HCT116 (cell line): ENCODE measurements at regions not wholly inside any gene's neighbourhood (a gene's known extent, or its start where the extent isn't known, plus 50 kb on each side); places are given as distances from the start of the nearest gene placed in this dataset.
"Not testable (repeated sequence)": the region's sequence is repeated elsewhere in the genome, so short reads cannot be mapped to it uniquely, and the experiment has no call there.

Source experiments
- ATAC-seq: fragments of 200-7000 bp; cut with Tn5 transposase; 2 replicates; pipeline ENCODE4 v1.9.1; 2020; ENCODE audit warnings: mild to moderate bottlenecking, moderate library complexity
- BruUV-seq: library from RNA; stranded (reverse); fragments of 400-500 nt; replicated peaks from 2 replicates; lab custom pipeline; 2021; lab: Mats Ljungman, UMichigan
- CTCF ChIA-PET: fragments of 300-600 bp; sonication (Branson Sonifier 250); formaldehyde crosslinking; loops from one replicate; lab custom pipeline; 2021; ENCODE audit warnings: antibody characterized with exemption; lab: Charles Lee
- POLR2A ChIA-PET: fragments of 300-600, 350-600 bp; sonication (Branson Sonifier 250); formaldehyde crosslinking; loops from one replicate; lab custom pipeline; 2021; ENCODE audit warnings: antibody characterized with exemption; lab: Charles Lee
- RAD21 ChIA-PET, 2 experiments: fragments of 300-600 bp; sonication (Branson Sonifier 250); formaldehyde crosslinking; loops; one replicate each; lab custom pipeline; 2023; ENCODE audit warnings: low total read pairs in 2 of 2; ENCODE audit not compliant: uncharacterized antibody in 2 of 2, unreplicated experiment in 2 of 2, low non-redundant PET in 1 of 2; lab: Charles Lee
- DNase-seq: peaks from one replicate; pipeline ENCODE4 v3.0.0-alpha.2; 2010; ENCODE audit warnings: low read depth, low spot score
- H2AFZ ChIP-seq: fragments of 200-600 bp; shearing (Covaris generic), sonication (generic); 2 replicates; pipeline ENCODE4 v1.6.1; 2017; ENCODE audit warnings: low read depth, mixed run types, mixed read lengths, antibody characterized with exemption, low read length; ENCODE audit not compliant: poor library complexity, severe bottlenecking
- H3K27ac ChIP-seq: 2 replicates; pipeline ENCODE4 v1.5.1; 2012; ENCODE audit warnings: low read depth, low read length
- H3K27me3 ChIP-seq: fragments of 200-600 bp; sonication (generic); 2 replicates; pipeline ENCODE4 v1.6.1; 2016; ENCODE audit warnings: mixed run types, low read length, mixed read lengths; ENCODE audit not compliant: insufficient read depth
- H3K36me3 ChIP-seq, 2 experiments: fragments of 200-500 bp in 1 of 2; fragments of 200-600 bp in 1 of 2; sonication (Bioruptor generic) in 1 of 2; sonication (generic) in 1 of 2; 2 replicates each; pipeline versions ENCODE4 v1.5.1 to v1.6.1; 2014 to 2016; ENCODE audit warnings: low read length in 2 of 2, inconsistent platforms in 1 of 2, mixed read lengths in 1 of 2, mixed run types in 1 of 2; ENCODE audit not compliant: insufficient read depth in 2 of 2, control insufficient read depth in 1 of 2
- H3K4me1 ChIP-seq, 2 experiments: fragments of 200-600 bp in 1 of 2; sonication (generic) in 1 of 2; 2 replicates each; pipeline versions ENCODE4 v1.5.1 to v1.6.1; 2012 to 2017; ENCODE audit warnings: low read length in 2 of 2, inconsistent platforms in 1 of 2, mild to moderate bottlenecking in 1 of 2, mixed read lengths in 1 of 2, mixed run types in 1 of 2, moderate library complexity in 1 of 2; ENCODE audit not compliant: insufficient read depth in 2 of 2, control insufficient read depth in 1 of 2
- H3K4me2 ChIP-seq: fragments of 200-600 bp; sonication (generic); 2 replicates; pipeline ENCODE4 v1.6.1; 2017; ENCODE audit warnings: mixed run types, low read length, mixed read lengths
- H3K4me3 ChIP-seq, 2 experiments: fragments of 200-600 bp in 1 of 2; sonication (generic) in 1 of 2; replicated peaks in 1 of 2; 2 replicates each; pipeline ENCODE4 v1.5.1; 2011 to 2016; ENCODE audit warnings: low read length in 2 of 2, control low read depth in 1 of 2, low read depth in 1 of 2, mild to moderate bottlenecking in 1 of 2, mixed read lengths in 1 of 2, mixed run types in 1 of 2
- H3K79me2 ChIP-seq: fragments of 200-600 bp; sonication (generic); 2 replicates; pipeline ENCODE4 v1.6.1; 2017; ENCODE audit warnings: mild to moderate bottlenecking, mixed run types, low read length, moderate library complexity, mixed read lengths; ENCODE audit not compliant: insufficient read depth
- H3K9ac ChIP-seq: fragments of 200-600 bp; sonication (generic); 2 replicates; pipeline ENCODE4 v1.6.1; 2016; ENCODE audit warnings: low read length, mixed read lengths
- H3K9me2 ChIP-seq: fragments of 200-600 bp; sonication (generic), shearing (Covaris generic); 2 replicates; pipeline ENCODE4 v1.6.1; 2017; ENCODE audit warnings: mixed run types, mild to moderate bottlenecking, moderate library complexity; ENCODE audit not compliant: insufficient read depth
- H3K9me3 ChIP-seq, 2 experiments: fragments of 200-500 bp in 1 of 2; fragments of 200-600 bp in 1 of 2; sonication (Bioruptor generic) in 1 of 2; sonication (generic) in 1 of 2; 2 replicates each; pipeline ENCODE4 v1.6.1; 2014 to 2017; ENCODE audit warnings: low read length in 2 of 2, mixed read lengths in 2 of 2, inconsistent platforms in 1 of 2, low read depth in 1 of 2, mild to moderate bottlenecking in 1 of 2, mixed run types in 1 of 2, moderate library complexity in 1 of 2; ENCODE audit not compliant: control insufficient read depth in 1 of 2, insufficient read depth in 1 of 2
- H4K20me1 ChIP-seq: fragments of 200-600 bp; sonication (generic), shearing (Covaris generic); 2 replicates; pipeline ENCODE4 v1.6.1; 2017; ENCODE audit warnings: mixed run types, mild to moderate bottlenecking, moderate library complexity; ENCODE audit not compliant: insufficient read depth
- EZH2 ChIP-seq: fragments of 200-600 bp; sonication (generic); IDR thresholded peaks from 2 replicates; pipeline ENCODE4 v1.6.1; 2017; ENCODE audit warnings: antibody characterized with exemption, mixed run types
- JUND ChIP-seq: IDR thresholded peaks from 2 replicates; pipeline ENCODE4 v1.6.1; 2012
- SP1 ChIP-seq: IDR thresholded peaks from 2 replicates; pipeline ENCODE4 v1.6.1; 2012; ENCODE audit warnings: low read depth
- ZFX ChIP-seq: fragments of 450-650 bp; IDR thresholded peaks from 2 replicates; pipeline ENCODE4 v1.6.1; 2017
- intact Hi-C: fragments of 100-400 bp; cut with micrococcal nuclease; formaldehyde crosslinking; loops from 2 replicates; pipeline ENCODE4 v1.10.0; 2022
- TF ChIP-seq, protein P1 (sequence below): IDR thresholded peaks from 2 replicates; pipeline ENCODE4 v1.6.1; 2011; ENCODE audit warnings: mild to moderate bottlenecking, low read length, moderate library complexity; ENCODE audit not compliant: insufficient replicate concordance; ENCODE audit errors: extremely low read depth

GRCh38 chr2:124986136-124986535 is 961.0 kb downstream of the CNTNAP5 start:
- ATAC-seq (no peak), DNase-seq (no peak)
- Histone ChIP-seq H3K4me1 (no peaks in the 10 kb centered on the region), H4K20me1 (no peaks in the 10 kb centered on the region), H3K9me2 (no peaks in the 10 kb centered on the region), H3K36me3 (no peaks in the 10 kb centered on the region), H3K79me2 (no peaks in the 10 kb centered on the region), H3K9me3 (peaks cover 0 to 20% of the 10 kb centered on the region in 2 experiments; a peak in 2 of 4 replicates), H3K9ac (no peak overlapping the region), H3K4me2 (no peak overlapping the region), H3K27me3 (no peaks in the 10 kb centered on the region), H3K4me3 (no peak overlapping the region), H2AFZ (no peak overlapping the region), H3K27ac (no peak overlapping the region)
- RAD21 ChIA-PET = no interaction called here
- intact Hi-C loops = no loop called here
- BruUV-seq = no TSS peak
- TF ChIP-seq JUND (no peak), SP1 (no peak), ZFX (no peak), EZH2 (no peak)
- TF ChIP-seq, protein P1, sequence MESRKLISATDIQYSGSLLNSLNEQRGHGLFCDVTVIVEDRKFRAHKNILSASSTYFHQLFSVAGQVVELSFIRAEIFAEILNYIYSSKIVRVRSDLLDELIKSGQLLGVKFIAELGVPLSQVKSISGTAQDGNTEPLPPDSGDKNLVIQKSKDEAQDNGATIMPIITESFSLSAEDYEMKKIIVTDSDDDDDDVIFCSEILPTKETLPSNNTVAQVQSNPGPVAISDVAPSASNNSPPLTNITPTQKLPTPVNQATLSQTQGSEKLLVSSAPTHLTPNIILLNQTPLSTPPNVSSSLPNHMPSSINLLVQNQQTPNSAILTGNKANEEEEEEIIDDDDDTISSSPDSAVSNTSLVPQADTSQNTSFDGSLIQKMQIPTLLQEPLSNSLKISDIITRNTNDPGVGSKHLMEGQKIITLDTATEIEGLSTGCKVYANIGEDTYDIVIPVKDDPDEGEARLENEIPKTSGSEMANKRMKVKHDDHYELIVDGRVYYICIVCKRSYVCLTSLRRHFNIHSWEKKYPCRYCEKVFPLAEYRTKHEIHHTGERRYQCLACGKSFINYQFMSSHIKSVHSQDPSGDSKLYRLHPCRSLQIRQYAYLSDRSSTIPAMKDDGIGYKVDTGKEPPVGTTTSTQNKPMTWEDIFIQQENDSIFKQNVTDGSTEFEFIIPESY = no peak
- POLR2A ChIA-PET = no interaction called here
- CTCF ChIA-PET = no interaction called here

DNA sequence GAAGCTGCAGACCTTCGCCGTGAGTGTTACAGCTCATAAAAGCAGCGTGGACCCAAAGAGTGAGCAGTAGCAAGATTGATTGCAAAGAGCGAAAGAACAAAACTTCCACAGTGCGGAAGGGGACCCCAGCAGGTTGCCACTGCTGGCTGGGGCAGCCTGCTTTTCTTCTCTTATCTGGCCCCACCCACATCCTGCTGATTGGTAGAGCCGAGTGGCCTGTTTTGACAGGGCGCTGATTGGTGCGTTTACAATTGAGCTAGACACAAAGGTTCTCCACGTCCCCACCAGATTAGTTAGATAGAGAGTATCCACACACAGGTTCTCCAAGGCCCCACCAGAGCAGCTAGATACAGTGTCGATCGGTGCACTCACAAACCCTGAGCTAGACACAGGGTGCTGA is 961.8 kb downstream of the CNTNAP5 start:
- H4K20me1 ChIP-seq, H3K79me2 ChIP-seq, ATAC-seq, POLR2A ChIA-PET, H3K36me3 ChIP-seq, H3K4me1 ChIP-seq, DNase-seq, H3K9me2 ChIP-seq, H3K27ac ChIP-seq, H3K27me3 ChIP-seq, H3K9ac ChIP-seq, RAD21 ChIA-PET, H3K4me3 ChIP-seq, CTCF ChIA-PET, intact Hi-C loops, H2AFZ ChIP-seq, H3K4me2 ChIP-seq, BruUV-seq: not testable (repeated sequence)
- peaks cover 0 to 20% of the 10 kb centered on the region in 2 experiments; a peak in 2 of 4 replicates for H3K9me3 ChIP-seq

GRCh38 chr2:124987436-124987835 is 962.3 kb downstream of the CNTNAP5 start:
- POLR2A ChIA-PET, RAD21 ChIA-PET, H3K79me2 ChIP-seq, H3K27me3 ChIP-seq, ATAC-seq, H3K9ac ChIP-seq, H3K27ac ChIP-seq, intact Hi-C loops, H4K20me1 ChIP-seq, H3K9me2 ChIP-seq, H3K4me3 ChIP-seq, H3K36me3 ChIP-seq, BruUV-seq, H3K4me1 ChIP-seq, H3K4me2 ChIP-seq, CTCF ChIA-PET, H2AFZ ChIP-seq, DNase-seq: not testable (repeated sequence)
- peaks cover 0 to 20% of the 10 kb centered on the region in 2 experiments; a peak in 2 of 4 replicates for H3K9me3 ChIP-seq
